ENCODE measurements at regions not wholly inside any gene's neighbourhood (a gene's known extent, or its start where the extent isn't known, plus 50 kb on each side); places are given as distances from the start of the nearest gene placed in this dataset.

DNA sequence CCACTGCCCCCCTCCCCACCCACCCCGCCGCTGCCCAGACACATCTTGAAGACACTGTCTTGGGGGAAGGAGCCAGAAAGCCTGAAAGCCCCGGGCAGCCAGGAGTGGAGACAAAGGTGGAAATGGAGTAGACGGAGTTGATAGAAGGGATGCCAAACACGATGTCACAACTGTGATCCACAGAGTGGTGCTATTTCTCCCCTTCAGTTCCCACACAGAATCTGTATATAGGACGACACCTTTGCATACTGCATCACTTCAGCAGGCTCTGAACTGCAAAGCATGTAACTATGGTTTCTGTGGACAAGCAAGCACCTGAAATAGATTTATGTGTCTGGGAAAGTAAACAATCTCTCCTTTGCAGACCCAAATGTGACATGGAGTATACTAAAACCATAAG lies 56.4 kb upstream of the F13A1 start:
- TF ChIP-seq EZH2 (IDR thresholded peaks at IDR 0.05; ENCODE audit: borderline replicate concordance) (no peak), EZH2phosphoT487 (IDR thresholded peaks at IDR 0.05; ENCODE audit: low read depth, severe bottlenecking, unreplicated experiment) (no peak)
- TF ChIP-seq, protein P1, sequence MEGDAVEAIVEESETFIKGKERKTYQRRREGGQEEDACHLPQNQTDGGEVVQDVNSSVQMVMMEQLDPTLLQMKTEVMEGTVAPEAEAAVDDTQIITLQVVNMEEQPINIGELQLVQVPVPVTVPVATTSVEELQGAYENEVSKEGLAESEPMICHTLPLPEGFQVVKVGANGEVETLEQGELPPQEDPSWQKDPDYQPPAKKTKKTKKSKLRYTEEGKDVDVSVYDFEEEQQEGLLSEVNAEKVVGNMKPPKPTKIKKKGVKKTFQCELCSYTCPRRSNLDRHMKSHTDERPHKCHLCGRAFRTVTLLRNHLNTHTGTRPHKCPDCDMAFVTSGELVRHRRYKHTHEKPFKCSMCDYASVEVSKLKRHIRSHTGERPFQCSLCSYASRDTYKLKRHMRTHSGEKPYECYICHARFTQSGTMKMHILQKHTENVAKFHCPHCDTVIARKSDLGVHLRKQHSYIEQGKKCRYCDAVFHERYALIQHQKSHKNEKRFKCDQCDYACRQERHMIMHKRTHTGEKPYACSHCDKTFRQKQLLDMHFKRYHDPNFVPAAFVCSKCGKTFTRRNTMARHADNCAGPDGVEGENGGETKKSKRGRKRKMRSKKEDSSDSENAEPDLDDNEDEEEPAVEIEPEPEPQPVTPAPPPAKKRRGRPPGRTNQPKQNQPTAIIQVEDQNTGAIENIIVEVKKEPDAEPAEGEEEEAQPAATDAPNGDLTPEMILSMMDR (IDR thresholded peaks at IDR 0.05; ENCODE audit: poor library complexity), result no peak
- H3K4me3 ChIP-seq, result no peak overlapping the region
- H3K9me3 ChIP-seq (ENCODE audit: low read depth), result no peaks in the 10 kb centered on the region
- no peak overlapping the region for H2AFZ ChIP-seq
- no peak overlapping the region for H3K27ac ChIP-seq
- H3K4me2 ChIP-seq, result no peak overlapping the region
- no peaks in the 10 kb centered on the region for H3K36me3 ChIP-seq (replicated peaks; ENCODE audit: insufficient read depth, low read depth)
- H3K9me2 ChIP-seq (replicated peaks; ENCODE audit: insufficient read depth), result no peaks in the 10 kb centered on the region
- H4K20me1 ChIP-seq (ENCODE audit: insufficient read depth, poor library complexity, severe bottlenecking), result no peaks in the 10 kb centered on the region
- H3K79me2 ChIP-seq, result no peaks in the 10 kb centered on the region
- H3K4me1 ChIP-seq (ENCODE audit: insufficient read depth), result no peaks in the 10 kb centered on the region
- 87% methylated on average over 6 of the region's 6 CpGs for WGBS (ENCODE audit: low lambda C conversion rate, missing lambda C conversion rate)
- no peaks in the 10 kb centered on the region for H3K27me3 ChIP-seq
- DNase-seq (ENCODE audit: low spot score), result no peak

DNA sequence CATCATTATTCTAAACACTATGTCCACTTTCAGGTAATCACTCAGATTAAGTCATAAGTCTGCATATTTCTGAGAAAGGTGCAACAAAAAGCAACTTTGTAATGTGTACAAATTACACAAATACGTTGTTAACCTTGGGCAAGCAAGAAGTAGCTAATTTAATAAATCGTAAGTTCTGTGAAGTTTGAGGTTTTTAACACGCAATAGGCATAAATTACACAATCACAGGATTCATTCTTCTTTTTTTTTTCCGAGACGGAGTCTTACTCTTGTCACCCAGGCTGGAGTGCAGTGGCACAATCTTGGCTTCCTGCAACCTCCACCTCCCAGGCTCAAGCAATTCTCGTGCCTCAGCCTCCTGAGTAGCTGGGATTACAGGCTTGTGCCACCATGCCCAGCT lies 57.2 kb upstream of the F13A1 start:
- no peak overlapping the region for H2AFZ ChIP-seq
- 89% methylated on average over 6 of the region's 6 CpGs for WGBS (ENCODE audit: low lambda C conversion rate, missing lambda C conversion rate)

DNA sequence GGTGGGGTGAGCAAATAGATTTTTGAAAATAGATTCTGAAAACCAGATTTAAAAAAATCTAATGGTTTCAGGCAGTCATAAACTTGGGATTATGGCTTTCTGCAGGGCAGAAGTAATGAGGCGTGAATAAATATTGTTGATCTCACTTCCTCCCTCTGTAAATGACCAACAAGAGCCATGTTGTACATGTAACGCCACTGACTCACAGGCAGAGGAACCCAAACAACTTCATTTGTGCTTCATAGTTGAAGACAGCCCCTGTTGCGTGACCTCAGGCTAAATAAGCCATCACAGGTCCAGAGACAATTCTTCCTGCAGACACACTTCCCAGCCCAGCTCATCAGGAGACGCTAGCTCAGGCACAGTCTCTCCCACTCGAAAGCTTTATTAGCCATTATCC lies 59.1 kb upstream of the F13A1 start:
- 81% methylated on average over 5 of the region's 5 CpGs for WGBS (ENCODE audit: low lambda C conversion rate, missing lambda C conversion rate)
- no peaks in the 10 kb centered on the region for H3K79me2 ChIP-seq
- H3K27me3 ChIP-seq, result no peaks in the 10 kb centered on the region
- TF ChIP-seq, protein P1 (IDR thresholded peaks at IDR 0.05; ENCODE audit: poor library complexity), result no peak
- TF ChIP-seq EZH2 (IDR thresholded peaks at IDR 0.05; ENCODE audit: borderline replicate concordance) (no peak), EZH2phosphoT487 (IDR thresholded peaks at IDR 0.05; ENCODE audit: low read depth, severe bottlenecking, unreplicated experiment) (no peak)
- no peaks in the 10 kb centered on the region for H3K9me2 ChIP-seq (replicated peaks; ENCODE audit: insufficient read depth)
- no peaks in the 10 kb centered on the region for H3K36me3 ChIP-seq (replicated peaks; ENCODE audit: insufficient read depth, low read depth)
- H3K4me3 ChIP-seq, result no peak overlapping the region
- DNase-seq (ENCODE audit: low spot score), result no peak
- no peak overlapping the region for H3K4me2 ChIP-seq
- H3K9me3 ChIP-seq (ENCODE audit: low read depth), result no peaks in the 10 kb centered on the region
- no peaks in the 10 kb centered on the region for H4K20me1 ChIP-seq (ENCODE audit: insufficient read depth, poor library complexity, severe bottlenecking)
- no peak overlapping the region for H3K27ac ChIP-seq
- H2AFZ ChIP-seq, result no peak overlapping the region
- no peaks in the 10 kb centered on the region for H3K4me1 ChIP-seq (ENCODE audit: insufficient read depth)

More for the DNA sequence above, 57.2 kb upstream of the F13A1 start:
- no peaks in the 10 kb centered on the region for H3K4me1 ChIP-seq (ENCODE audit: insufficient read depth)
- TF ChIP-seq EZH2 (IDR thresholded peaks at IDR 0.05; ENCODE audit: borderline replicate concordance), result no peak
- TF ChIP-seq, protein P1 (IDR thresholded peaks at IDR 0.05; ENCODE audit: poor library complexity), result no peak
- no peaks in the 10 kb centered on the region for H3K27me3 ChIP-seq
- no peak overlapping the region for H3K4me3 ChIP-seq
- H3K79me2 ChIP-seq, result no peaks in the 10 kb centered on the region
- H3K4me2 ChIP-seq, result no peak overlapping the region
- no peaks in the 10 kb centered on the region for H3K36me3 ChIP-seq (replicated peaks; ENCODE audit: insufficient read depth, low read depth)
- H3K9me3 ChIP-seq (ENCODE audit: low read depth), result no peaks in the 10 kb centered on the region
- no peaks in the 10 kb centered on the region for H3K9me2 ChIP-seq (replicated peaks; ENCODE audit: insufficient read depth)
- DNase-seq (ENCODE audit: low spot score), result no peak
- no peaks in the 10 kb centered on the region for H4K20me1 ChIP-seq (ENCODE audit: insufficient read depth, poor library complexity, severe bottlenecking)
- H3K27ac ChIP-seq, result no peak overlapping the region

DNA sequence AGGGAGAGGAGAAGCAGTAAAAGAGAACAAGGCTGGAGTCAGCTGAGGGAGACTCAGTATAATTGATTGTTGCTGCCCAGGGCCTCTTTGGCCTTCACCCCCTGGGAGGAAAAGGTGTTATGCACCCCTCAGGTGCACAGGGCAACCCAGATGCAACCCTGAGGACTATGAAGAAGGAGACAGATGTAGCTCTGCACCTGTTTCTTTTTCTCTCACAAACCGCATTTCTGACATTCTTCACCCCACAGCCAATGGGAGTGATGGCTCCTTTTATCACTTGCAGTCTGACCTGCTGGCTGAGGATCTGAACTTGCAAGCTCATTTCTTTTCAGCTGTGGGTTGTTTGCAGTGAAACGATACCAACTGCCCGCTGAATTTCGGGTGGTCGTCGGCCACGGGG lies 64.1 kb upstream of the F13A1 start:
- Histone ChIP-seq H3K4me1 (ENCODE audit: insufficient read depth) (no peaks in the 10 kb centered on the region), H4K20me1 (ENCODE audit: insufficient read depth, poor library complexity, severe bottlenecking) (no peaks in the 10 kb centered on the region), H2AFZ (no peak overlapping the region), H3K9me3 (ENCODE audit: low read depth) (no peaks in the 10 kb centered on the region), H3K9me2 (replicated peaks; ENCODE audit: insufficient read depth) (no peaks in the 10 kb centered on the region), H3K27me3 (no peaks in the 10 kb centered on the region), H3K4me3 (no peak overlapping the region), H3K79me2 (no peaks in the 10 kb centered on the region), H3K27ac (no peak overlapping the region), H3K4me2 (no peak overlapping the region), H3K36me3 (replicated peaks; ENCODE audit: insufficient read depth, low read depth) (no peaks in the 10 kb centered on the region)
- 75% methylated on average over 7 of the region's 7 CpGs for WGBS (ENCODE audit: low lambda C conversion rate, missing lambda C conversion rate)
- no peak for TF ChIP-seq EZH2 (IDR thresholded peaks at IDR 0.05; ENCODE audit: borderline replicate concordance)
- no peak for DNase-seq (ENCODE audit: low spot score)

Data from hepatocyte (in vitro differentiated cells).